ENCODE measurements at regions not wholly inside any gene's neighbourhood (a gene's known extent, or its start where the extent isn't known, plus 50 kb on each side); places are given as distances from the start of the nearest gene placed in this dataset.
"Not testable (repeated sequence)": the region's sequence is repeated elsewhere in the genome, so short reads cannot be mapped to it uniquely, and the experiment has no call there.

GRCh38 chr10:126759531-126759930 lies 89.0 kb upstream of the C10orf90 start:
- H2AFZ ChIP-seq (ENCODE audit: low read length), result no peak overlapping the region
- H3K9me3 ChIP-seq (ENCODE audit: low read depth, low read length), result peaks cover 2% of the 10 kb centered on the region
- H3K36me3 ChIP-seq (ENCODE audit: insufficient read depth, low read length), result no peaks in the 10 kb centered on the region
- TF ChIP-seq CTCF (IDR thresholded peaks at IDR 0.05; ENCODE audit: extremely low read depth, low read depth, low read length), result no peak
- no peaks in the 10 kb centered on the region for H3K27me3 ChIP-seq (ENCODE audit: insufficient read depth, low read length)
- H3K4me2 ChIP-seq (ENCODE audit: insufficient read depth, low read length), result no peak overlapping the region
- no peak for DNase-seq (ENCODE audit: insufficient read length, low spot score, missing footprints)
- H3K4me3 ChIP-seq (ENCODE audit: insufficient read depth, low read length), result no peak overlapping the region
- H3K79me2 ChIP-seq (ENCODE audit: insufficient read depth, low read length), result no peaks in the 10 kb centered on the region
- H3K4me1 ChIP-seq (ENCODE audit: insufficient read depth, low read length), result no peaks in the 10 kb centered on the region
- H4K20me1 ChIP-seq (ENCODE audit: insufficient read depth, low read length), result no peaks in the 10 kb centered on the region
- no peak overlapping the region for H3K27ac ChIP-seq (ENCODE audit: low read depth, low read length)

GRCh38 chr10:126766646-126767045 lies 96.2 kb upstream of the C10orf90 start:
- H3K27me3 ChIP-seq (ENCODE audit: insufficient read depth, low read length); DNase-seq (ENCODE audit: insufficient read length, low spot score, missing footprints); H3K4me3 ChIP-seq (ENCODE audit: insufficient read depth, low read length); H3K36me3 ChIP-seq (ENCODE audit: insufficient read depth, low read length); H3K9me3 ChIP-seq (ENCODE audit: low read depth, low read length); H4K20me1 ChIP-seq (ENCODE audit: insufficient read depth, low read length); H3K27ac ChIP-seq (ENCODE audit: low read depth, low read length); H3K4me2 ChIP-seq (ENCODE audit: insufficient read depth, low read length); H3K79me2 ChIP-seq (ENCODE audit: insufficient read depth, low read length); H3K4me1 ChIP-seq (ENCODE audit: insufficient read depth, low read length); H2AFZ ChIP-seq (ENCODE audit: low read length): not testable (repeated sequence)

- no peaks in the 10 kb centered on the region for H3K4me1 ChIP-seq (ENCODE audit: insufficient read depth, low read length)
- H3K27me3 ChIP-seq (ENCODE audit: insufficient read depth, low read length), result peaks cover 3% of the 10 kb centered on the region
- H3K36me3 ChIP-seq (ENCODE audit: insufficient read depth, low read length), result no peaks in the 10 kb centered on the region
- H3K4me3 ChIP-seq (ENCODE audit: insufficient read depth, low read length), result no peak overlapping the region
- no peak for DNase-seq (ENCODE audit: insufficient read length, low spot score, missing footprints)
- no peaks in the 10 kb centered on the region for H4K20me1 ChIP-seq (ENCODE audit: insufficient read depth, low read length)
- H2AFZ ChIP-seq (ENCODE audit: low read length), result no peak overlapping the region
- H3K9me3 ChIP-seq (ENCODE audit: low read depth, low read length), result no peaks in the 10 kb centered on the region
- H3K79me2 ChIP-seq (ENCODE audit: insufficient read depth, low read length), result no peaks in the 10 kb centered on the region
- H3K4me2 ChIP-seq (ENCODE audit: insufficient read depth, low read length), result no peak overlapping the region
- TF ChIP-seq CTCF (IDR thresholded peaks at IDR 0.05; ENCODE audit: extremely low read depth, low read depth, low read length), result no peak
- H3K27ac ChIP-seq (ENCODE audit: low read depth, low read length), result no peak overlapping the region
These were observed 100.3 kb upstream of the C10orf90 start for GRCh38 chr10:126770809-126771208.

- H2AFZ ChIP-seq (ENCODE audit: low read length), result no peak overlapping the region
- no peak overlapping the region for H3K27ac ChIP-seq (ENCODE audit: low read depth, low read length)
- no peaks in the 10 kb centered on the region for H3K36me3 ChIP-seq (ENCODE audit: insufficient read depth, low read length)
- no peak overlapping the region for H3K4me3 ChIP-seq (ENCODE audit: insufficient read depth, low read length)
- no peaks in the 10 kb centered on the region for H4K20me1 ChIP-seq (ENCODE audit: insufficient read depth, low read length)
- no peaks in the 10 kb centered on the region for H3K27me3 ChIP-seq (ENCODE audit: insufficient read depth, low read length)
- H3K4me2 ChIP-seq (ENCODE audit: insufficient read depth, low read length), result no peak overlapping the region
- H3K4me1 ChIP-seq (ENCODE audit: insufficient read depth, low read length), result no peaks in the 10 kb centered on the region
- no peaks in the 10 kb centered on the region for H3K79me2 ChIP-seq (ENCODE audit: insufficient read depth, low read length)
- no peak for DNase-seq (ENCODE audit: insufficient read length, low spot score, missing footprints)
- no peak for TF ChIP-seq CTCF (IDR thresholded peaks at IDR 0.05; ENCODE audit: extremely low read depth, low read depth, low read length)
- no peaks in the 10 kb centered on the region for H3K9me3 ChIP-seq (ENCODE audit: low read depth, low read length)
These were observed 105.7 kb upstream of the C10orf90 start for GRCh38 chr10:126776168-126776567.

GRCh38 chr10:126777714-126778113 lies 107.2 kb upstream of the C10orf90 start:
- no peaks in the 10 kb centered on the region for H3K27me3 ChIP-seq (ENCODE audit: insufficient read depth, low read length)
- H3K36me3 ChIP-seq (ENCODE audit: insufficient read depth, low read length), result no peaks in the 10 kb centered on the region
- no peak for TF ChIP-seq CTCF (IDR thresholded peaks at IDR 0.05; ENCODE audit: extremely low read depth, low read depth, low read length)
- no peaks in the 10 kb centered on the region for H3K4me1 ChIP-seq (ENCODE audit: insufficient read depth, low read length)
- no peaks in the 10 kb centered on the region for H3K9me3 ChIP-seq (ENCODE audit: low read depth, low read length)
- H3K4me3 ChIP-seq (ENCODE audit: insufficient read depth, low read length), result no peak overlapping the region
- H3K4me2 ChIP-seq (ENCODE audit: insufficient read depth, low read length), result no peak overlapping the region
- no peak overlapping the region for H2AFZ ChIP-seq (ENCODE audit: low read length)
- H3K79me2 ChIP-seq (ENCODE audit: insufficient read depth, low read length), result no peaks in the 10 kb centered on the region
- DNase-seq (ENCODE audit: insufficient read length, low spot score, missing footprints), result no peak
- no peak overlapping the region for H3K27ac ChIP-seq (ENCODE audit: low read depth, low read length)
- no peaks in the 10 kb centered on the region for H4K20me1 ChIP-seq (ENCODE audit: insufficient read depth, low read length)
